NCI-H82 (cell line): ENCODE measurements at regions not wholly inside any gene's neighbourhood (a gene's known extent, or its start where the extent isn't known, plus 50 kb on each side); places are given as distances from the start of the nearest gene placed in this dataset.
"Not testable (repeated sequence)": the region's sequence is repeated elsewhere in the genome, so short reads cannot be mapped to it uniquely, and the experiment has no call there.

Experiments used
- DNase-seq: peaks from one replicate; lab custom pipeline; 2025; lab: John Stamatoyannopoulos, UW

DNA sequence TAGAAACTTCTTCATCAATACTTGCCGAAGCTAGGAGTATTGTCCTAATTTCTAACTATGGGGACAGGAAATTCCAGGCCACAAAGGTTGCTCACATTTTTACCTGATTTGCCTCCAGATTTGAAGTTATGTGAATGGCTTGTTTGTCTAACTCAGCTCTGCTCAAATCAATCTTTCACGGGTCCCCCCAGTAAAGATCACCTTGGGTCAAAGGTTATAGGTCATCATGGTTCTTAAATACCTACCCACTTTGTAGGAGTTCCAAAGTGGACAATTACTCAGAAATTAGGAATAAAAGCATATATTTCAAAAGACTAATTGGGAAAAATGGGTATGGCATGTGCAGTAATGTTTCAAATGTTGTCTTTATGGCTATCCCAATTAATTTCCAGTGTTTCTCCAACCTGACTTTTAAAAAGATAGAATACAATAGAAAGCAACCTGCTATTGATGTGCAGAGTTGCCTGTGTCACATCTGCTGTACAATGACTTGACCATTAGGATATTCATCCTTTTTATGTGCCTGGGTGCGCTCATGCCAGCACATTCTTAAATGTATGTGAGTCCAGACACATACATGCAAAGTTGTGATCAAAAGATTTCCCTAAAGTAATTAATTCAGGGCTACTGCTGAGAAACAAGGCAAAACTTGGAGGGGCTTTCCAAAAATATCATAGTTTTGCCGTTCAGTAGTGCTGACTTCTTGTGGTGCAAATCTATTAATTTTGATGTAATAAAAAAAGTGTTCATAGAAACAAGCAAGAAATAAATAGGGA lies 126.1 kb downstream of the MYCN start:
- no peak for DNase-seq

DNA sequence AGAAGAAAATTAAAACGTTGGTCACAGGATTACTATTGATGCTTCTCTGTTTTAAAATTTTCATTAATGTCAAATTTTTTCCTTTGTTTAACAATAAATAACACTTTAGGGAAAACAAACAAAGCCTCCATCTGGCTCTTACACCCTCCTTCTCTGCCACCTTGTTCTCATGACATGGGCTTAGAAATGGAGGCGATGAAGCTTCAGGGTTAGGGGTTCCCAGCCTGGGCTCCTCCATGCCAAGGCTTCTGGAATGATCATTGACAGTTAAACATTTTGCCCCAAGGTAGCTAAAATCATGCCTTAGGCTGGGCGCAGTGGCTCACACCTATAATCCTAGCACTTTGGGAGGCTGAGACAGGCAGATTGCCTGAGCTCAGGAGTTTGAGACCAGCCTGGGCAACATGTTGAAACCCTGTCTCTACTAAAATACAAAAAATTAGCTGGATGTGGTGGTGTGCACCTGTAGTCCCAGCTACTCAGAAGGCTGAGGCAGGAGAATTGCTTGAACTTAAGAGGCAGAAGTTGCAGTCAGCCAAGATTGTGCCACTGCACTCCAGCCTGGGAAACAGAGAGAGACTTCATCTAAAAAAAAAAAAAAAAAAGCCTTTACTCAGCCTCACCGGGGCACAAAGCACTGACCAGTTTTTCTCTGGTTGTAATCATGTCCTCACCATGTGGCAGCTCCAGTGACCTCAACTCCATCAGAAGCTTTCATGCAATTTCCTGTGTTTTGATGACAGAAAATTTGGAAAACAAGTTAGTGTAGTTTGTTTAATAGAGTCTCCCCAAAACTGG lies 125.1 kb downstream of the MYCN start:
- DNase-seq: not testable (repeated sequence)

DNA sequence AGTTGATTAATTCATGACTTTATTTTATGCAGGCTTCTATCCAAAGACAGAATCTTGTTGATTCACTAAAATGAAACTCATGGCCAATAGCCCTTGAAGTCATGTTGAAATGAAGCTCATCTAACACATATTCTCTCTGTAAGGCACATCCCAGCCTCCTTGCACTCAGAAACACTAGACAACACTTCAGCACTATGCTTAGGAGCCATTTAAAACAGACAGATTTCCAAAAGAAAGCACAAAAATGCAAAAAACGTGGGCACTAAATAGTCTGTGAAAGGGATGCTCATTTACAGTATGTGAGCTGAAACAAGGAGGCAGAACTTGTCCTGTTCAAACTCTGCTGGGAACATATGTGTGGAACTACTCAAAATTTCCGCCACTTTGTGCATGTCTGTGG lies 124.4 kb downstream of the MYCN start:
- no peak for DNase-seq

DNA sequence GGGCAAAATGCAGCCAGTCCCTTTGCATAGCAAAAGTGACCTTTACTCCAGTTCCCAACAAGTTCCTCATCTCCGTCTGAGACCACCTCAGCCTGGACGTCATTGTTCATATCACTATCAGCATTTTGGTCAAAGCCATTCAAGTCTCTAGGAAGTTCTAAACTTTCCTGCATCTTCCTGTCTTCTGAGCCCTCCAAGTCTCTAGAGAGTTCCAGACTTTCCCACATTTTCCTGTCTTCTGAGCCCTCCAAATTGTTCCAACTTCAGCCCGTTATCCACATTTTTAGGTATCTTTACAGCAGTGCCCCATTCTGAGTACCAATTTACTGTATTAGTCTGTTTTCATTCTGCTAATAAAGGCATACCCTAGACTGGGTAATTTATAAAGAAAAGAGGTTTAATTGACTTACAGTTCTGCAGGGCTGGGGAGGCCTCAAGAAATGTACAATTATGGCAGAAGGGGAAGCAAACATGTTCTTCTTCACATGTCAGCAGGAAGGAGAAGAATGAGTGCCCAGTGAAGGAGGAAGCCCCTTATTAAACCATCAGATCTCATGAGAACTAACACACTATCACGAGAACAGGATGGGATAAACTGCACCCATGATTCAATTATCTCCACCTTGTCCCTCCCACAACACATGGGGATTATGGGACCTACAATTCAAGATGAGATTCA lies 123.7 kb downstream of the MYCN start:
- DNase-seq: no peak

DNA sequence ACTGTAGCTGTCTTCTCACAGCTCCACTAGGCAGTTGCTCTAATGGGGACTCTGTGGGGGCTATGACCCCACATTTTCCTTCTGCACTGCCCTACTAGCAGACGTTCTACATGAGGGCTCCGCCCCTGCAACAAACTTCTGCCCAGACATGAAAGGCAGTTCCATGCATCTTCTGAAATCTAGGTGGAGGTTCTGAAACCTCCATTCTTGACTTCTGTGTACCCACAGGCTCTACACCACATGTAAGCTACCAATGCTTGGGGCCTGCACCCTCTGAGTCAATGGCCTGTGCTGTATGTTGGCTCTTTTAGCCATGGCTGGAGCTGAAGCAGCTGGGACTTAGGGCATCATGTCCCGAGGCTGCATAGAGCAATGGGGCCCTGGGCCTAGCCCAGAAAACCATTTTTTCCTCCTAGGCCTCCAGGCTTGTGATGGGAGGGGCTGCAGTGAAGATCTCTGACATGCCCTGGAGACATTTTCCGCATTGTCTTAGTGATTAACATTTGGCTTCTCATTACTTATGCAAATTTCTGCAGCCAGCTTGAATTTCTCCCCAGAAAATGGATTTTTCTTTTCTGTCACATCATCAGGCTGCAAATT lies 123.0 kb downstream of the MYCN start:
- DNase-seq: no peak

DNA sequence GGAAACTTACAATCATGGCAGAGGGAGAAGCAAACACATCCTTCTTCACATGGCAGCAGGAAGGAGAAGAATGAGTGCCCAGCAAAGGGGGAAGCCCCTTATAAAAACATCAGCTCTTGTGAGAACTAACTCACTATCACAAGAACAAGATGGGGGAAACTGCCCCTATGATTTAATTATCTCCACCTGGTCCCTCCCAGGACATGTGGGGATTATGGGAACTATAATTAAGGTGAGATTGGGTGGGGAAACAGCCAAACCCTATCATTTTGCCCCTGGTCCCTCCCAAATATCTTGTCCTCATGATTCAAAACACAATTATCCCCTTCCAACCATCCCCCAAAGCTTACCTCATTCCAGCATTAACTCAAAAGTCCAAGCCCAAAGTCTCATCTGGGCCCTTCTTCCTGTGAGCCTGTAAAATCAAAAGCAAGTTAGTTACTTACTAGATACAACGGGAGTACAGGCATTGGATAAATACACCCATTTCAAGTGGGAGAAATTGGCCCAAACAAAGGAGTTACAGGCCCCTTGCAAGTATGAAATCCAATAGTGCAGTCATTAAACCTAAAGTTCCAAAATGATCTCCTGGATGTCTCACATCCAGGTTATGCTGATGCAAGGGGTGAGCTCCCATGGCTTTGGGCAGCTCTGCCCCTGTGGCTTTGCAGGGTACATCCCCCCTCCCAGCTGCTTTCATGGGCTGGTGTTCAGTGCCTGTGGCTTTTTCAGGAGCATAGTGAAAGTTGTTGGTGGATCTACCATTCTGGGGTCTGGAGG lies 122.3 kb downstream of the MYCN start:
- no peak for DNase-seq

DNA sequence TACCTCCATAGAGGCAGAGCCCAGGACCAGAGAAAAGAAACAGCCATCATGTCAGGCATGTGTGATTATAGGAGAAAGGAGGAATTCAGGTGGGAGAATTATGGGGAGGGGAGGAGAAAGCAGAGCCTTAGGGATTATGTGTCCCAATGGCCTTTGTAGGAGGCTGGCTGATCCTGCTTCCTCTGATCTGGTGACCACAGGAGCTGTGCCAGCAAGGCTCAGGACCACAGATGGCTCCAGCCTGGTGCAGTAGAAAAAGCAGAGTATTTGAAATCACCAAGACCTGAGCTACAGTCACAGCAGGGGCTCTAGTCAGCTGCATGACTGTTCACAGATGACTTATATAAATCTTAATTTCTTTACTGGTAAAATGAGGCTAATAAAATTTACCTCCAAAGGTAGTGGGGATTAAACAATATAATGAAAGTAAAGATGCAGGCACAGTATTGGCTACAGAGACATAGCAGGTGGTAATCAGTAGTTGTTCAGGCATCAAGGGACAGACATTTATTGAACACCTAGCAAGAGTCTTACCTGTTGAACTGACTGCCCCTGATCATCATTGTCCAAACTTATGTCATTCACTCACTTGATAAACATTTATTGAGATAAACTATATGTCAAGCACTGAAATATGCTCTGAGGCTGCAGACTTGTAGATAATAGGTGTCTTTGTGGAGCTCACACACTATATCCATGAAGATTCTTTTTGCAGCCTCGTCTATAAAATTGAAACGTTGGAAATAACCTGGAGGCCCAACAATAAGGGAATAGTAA lies 121.3 kb downstream of the MYCN start:
- DNase-seq: peak; percentile 37

DNA sequence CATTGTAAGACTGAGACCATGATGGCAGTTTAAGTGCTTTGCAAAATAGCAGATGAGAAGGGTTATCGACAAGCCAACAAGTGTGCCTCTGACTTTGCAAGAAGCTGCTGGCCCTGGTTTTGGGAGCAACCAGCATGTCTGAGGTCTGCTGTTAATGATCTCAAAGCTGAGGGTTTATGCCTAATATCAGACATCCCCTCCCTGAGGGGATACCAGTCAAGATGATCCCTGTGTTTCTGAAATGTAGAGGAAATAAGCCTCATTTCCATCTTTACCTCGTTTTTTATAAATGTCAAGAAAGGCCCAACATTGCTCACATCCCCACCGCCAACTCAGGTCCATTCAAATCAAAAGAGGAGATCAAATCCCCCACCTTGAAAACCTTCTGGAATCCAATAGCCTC lies 120.6 kb downstream of the MYCN start:
- no peak for DNase-seq

DNA sequence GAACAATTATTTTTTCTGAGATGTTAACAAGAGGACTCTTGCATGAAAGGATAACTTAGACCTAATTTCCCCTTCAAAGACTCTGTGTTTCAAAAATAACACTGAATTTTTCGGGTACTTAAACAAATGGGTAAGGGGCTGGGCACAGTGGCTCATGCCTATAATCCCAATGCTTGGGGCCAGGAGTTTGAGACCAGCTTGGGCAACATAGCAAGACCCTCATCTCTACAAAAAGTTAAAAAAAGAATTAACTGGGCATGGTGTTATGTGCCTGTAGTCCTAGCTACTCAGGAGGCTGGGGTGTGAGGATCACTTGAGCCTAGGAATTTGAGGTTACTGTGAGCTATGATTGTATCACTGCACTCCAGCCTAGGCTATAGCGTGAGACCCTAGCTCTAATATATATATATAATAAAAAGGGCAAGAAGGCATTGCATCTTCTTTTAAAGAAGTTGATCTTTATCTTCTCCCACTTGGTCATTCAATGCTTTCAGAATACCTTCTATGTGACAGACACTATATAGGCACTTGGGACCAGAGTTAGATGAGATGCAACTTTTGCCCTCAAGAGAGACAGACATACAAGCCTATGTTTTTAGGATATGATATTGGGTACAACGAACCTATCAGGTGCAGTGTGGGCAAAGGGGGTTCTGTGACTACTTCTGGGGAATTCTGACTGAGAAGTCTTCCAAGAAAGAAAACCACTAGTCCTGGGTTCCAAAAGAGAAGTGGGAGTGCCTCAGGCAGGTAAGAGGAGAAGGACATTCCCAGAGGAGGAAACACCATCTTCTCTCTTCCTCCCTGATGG lies 120.0 kb downstream of the MYCN start:
- DNase-seq: no peak

DNA sequence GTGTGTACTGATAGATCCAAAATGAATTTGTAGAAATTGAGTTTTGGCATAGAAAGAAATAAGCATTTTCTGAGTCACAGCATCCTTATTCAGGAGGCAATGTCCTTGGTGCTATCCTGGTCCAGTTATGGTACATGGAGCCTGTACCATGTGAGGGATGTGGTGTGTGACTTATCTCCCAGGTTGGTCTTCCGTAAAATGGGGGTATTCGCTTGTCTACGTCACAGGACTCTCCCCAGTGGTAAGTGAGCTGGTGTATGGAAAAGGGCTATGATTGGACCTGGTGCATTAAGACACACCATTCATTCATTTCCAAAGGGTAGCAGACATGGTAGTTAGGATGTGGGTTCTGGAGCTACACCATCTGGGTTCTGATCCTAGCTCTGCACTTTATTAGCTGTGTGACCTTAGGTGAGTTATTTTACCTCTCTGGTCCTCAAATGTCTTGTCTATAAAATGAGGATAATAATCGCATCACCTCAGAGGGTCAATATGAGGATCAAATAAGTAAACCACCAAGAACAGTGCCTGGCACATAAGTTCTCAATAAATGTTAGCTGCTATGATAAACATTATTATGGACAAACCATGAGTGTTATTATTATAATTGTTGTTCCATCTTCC lies 119.2 kb downstream of the MYCN start:
- no peak for DNase-seq

DNA sequence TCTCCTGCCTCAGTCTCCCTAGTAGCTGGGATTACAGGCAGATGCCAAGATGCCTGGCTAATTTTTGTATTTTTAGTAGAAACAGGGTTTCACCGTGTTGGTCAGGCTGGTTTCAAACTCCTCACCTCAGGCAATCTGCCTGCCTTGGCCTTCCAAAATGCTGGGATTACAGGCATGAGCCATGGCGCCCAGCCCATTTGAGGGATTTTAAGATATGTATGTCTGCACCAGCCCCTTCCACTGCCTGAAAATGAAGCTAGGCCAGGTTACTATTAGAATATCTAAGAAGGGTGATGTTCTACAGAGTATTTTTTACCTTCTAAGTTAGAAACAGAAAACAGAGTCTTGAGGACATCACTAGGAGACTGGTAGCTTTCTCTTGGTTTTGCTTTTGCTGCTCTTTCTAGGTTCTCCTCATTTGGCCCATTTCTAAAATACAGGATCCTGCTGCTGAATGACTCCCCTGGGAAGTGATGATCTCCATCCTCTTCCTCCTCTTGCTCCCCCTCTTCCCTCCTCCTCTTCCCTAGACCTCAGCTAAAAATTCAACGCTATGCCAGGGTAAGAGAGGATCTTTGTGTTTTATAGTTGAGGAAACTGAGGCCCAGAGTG lies 118.5 kb downstream of the MYCN start:
- no peak for DNase-seq

DNA sequence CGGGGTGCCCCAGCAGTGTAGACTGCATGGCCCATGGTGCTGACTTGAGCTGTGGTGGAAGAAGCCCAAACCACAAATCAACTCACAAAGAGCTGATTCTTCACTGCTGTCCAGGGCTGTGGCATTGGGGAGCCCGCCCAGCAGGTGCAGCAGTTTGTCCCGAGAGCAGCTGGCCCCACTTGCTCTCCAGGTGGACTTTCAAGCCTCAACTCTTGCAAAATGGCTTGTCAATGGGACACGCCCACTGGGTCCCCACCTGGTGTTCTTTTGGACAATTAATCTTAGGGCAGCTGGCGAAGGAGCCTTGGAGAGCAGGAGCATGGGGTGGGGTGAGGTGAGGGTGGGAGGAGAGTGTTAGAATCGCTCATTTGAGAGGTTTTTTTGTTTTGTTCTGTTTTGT lies 117.9 kb downstream of the MYCN start:
- DNase-seq: peak; percentile 40

DNA sequence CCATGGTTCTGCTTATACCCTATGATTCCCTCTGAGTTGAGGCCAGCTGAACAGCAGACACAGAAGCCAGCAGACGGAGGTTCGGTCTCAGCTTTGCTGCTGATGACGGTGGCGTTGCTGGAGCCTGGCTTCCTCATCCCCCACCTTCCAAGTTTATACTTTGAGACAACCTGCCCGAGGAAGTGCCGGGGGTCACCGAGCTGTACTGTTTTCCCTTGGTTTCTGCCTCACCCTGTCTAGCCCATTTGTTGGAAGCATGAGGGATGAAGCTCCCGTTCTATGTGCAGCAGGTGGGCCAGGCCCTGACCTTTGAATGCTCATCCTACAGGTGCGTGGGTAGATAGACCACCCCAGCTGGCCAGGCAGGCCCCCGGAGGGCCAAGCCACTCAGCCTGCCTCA lies 117.3 kb downstream of the MYCN start:
- DNase-seq: no peak

DNA sequence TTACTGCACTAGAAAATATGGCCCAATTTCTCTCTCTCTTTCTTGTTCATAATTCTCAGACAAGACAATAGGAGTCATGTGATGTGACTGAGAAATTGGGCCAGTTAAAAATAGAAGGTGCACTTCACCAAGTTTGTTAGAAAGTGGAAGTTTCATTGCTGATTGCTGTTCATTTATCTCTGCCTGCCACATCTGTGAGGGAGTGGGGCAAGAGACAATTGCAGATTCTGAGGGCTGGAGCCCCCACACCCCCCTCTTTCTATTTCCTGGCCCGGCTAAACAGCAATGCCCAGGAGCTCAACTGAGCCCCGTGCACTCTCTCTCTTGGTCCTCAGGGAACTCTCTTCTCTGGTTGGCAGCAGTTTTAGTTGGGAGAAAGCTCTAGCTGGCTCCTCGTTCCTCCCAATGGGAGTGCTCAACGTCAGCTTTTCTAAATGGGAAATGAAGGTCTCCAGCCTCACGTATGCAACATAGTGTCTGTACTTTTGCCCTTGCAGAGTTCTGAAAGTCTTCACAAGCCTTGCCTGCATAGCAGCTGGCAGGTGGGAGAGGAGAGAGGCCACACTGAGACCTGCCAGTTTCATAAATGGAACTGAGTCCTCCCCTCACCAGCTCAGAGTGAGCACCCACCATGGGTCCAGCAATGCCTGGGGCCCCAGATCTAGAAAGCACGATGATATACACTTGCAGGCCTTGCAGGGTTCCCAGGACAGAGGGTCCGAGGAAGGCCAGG lies 115.7 kb downstream of the MYCN start:
- DNase-seq: no peak

DNA sequence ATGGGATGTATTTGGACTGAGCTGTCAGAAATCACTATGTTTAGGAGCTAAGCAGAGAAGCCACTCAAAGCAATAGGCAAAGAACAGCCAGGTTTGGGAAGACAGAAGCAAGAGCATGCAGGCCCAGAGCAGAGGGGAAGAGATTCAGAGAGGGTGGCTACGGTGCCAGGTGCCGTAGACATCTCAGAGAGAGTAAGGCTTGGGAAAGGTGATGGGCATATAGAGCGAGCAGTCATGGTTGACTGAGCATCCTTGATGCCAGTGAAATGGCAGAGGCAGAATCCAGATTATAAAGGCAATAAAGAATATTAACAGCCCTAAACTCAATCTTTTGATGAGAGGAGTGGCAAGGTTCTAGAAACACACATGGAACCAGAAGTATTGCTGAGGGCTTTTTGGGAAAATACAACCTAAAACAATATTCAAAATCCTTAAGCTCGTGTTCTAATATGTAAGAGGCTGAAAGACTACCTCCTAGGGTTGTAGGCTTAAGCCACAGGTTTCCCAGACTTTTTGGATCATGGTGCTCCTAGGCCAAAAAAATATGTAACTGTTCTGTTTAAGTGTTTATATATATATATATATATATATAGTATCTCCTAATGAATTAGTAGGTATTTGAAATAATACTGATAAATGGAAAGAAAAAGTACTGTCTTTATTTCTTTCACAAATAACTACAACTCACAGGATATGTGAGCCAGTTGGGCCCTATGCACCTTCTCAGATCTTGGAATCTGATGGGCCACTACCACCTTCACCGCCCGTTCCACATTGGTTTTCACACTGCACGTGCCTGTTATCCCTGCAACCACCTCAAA lies 113.3 kb downstream of the MYCN start:
- no peak for DNase-seq

DNA sequence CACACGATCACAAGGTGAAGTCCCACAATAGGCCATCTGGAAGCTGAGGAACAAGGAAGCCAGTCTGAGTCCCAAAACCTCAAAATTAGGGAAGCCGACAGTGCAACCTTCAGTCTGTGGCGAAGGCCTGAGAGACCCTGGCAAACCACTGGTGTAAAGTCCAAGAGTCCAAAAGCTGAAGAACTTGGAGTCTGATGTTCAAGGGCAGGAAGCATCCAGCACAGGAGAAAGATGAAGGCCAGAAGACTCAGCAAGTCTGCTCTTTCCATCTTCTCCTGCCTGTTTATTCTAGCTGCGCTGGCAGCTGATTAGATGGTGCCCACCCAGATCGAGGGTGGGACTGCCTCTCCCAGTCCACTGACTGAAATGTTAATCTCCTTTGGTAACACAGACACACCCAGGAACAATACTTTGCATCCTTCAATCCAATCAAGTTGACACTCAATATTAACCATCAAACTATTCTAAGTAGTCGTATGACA lies 112.3 kb downstream of the MYCN start:
- not testable (repeated sequence) for DNase-seq

DNA sequence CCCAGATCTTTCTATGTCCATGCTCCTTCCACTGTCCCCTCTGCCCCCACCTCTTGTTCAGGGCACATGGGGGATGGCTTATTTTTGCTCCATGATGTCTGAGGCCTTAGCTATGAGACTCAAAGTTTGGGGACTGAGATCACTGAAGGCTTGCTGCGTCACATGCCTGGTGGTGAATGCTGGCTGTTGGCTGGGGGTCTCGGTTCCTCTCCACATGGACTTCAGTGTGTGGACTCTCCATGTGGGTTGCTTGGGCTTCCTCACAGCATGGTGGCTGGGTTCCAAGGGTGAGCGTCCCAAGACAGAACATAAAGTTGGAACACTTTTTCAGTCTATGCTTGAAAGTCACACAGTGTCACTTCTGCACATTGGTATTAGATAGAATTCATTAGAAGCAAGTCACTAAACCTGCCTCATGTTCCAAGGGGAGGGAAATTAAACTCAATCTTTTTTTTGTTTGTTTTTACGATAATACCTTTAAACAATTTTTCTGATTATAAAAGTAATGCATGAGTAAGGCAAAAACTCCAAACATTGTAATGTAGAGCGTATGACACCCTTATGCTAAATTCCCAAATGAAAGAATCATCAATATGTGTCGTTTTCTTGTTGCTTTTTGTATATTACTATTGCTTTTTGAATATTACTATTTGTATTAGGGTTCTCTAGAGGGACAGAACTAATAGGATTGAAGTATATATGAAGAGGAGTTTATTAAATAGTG lies 111.7 kb downstream of the MYCN start:
- no peak for DNase-seq
